ENCODE measurements at regions not wholly inside any gene's neighbourhood (a gene's known extent, or its start where the extent isn't known, plus 50 kb on each side); places are given as distances from the start of the nearest gene placed in this dataset.

- H4K20me1 ChIP-seq (ENCODE audit: insufficient read depth, low read length), result no peaks in the 10 kb centered on the region
- no peaks in the 10 kb centered on the region for H3K79me2 ChIP-seq (ENCODE audit: insufficient read depth, low read length)
- H3K4me1 Mint-ChIP-seq, result no peaks in the 10 kb centered on the region
- peaks cover 0 to 5% (median 3%) of the 10 kb centered on the region in 7 donors for H3K9me3 Mint-ChIP-seq
- no peaks in the 10 kb centered on the region for H3K36me3 ChIP-seq (replicated peaks in 1 of 2; ENCODE audit: control insufficient read depth in 1 of 2, insufficient read depth in 2 of 2, low read length in 2 of 2)
- no peak overlapping the region for H3K4me2 ChIP-seq (replicated peaks; ENCODE audit: extremely low read depth, low read length, poor library complexity, severe bottlenecking)
- H2AFZ ChIP-seq (ENCODE audit: insufficient read depth, low read depth, low read length, poor library complexity, severe bottlenecking), result no peak overlapping the region
- peaks cover 0 to 4% (median 2%) of the 10 kb centered on the region in 3 donors for H3K27me3 Mint-ChIP-seq (ENCODE audit: low read depth in 3 of 3)
- intact Hi-C loops (cut with micrococcal nuclease), result no loop called here
- no peaks in the 10 kb centered on the region for H3K27me3 ChIP-seq (ENCODE audit: control insufficient read depth in 2 of 2, insufficient read depth in 2 of 2, low read length in 2 of 2)
- H3K4me3 ChIP-seq (replicated peaks in 1 of 3; ENCODE audit: low read depth in 2 of 3, low read length in 3 of 3), result no peak overlapping the region
- H3K4me1 ChIP-seq (ENCODE audit: control insufficient read depth in 1 of 2, insufficient read depth in 2 of 2, low read length in 2 of 2), result no peaks in the 10 kb centered on the region
- 98% methylated on average over 5 of the region's 7 CpGs for WGBS (ENCODE audit: insufficient coverage)
- H3K27ac ChIP-seq (ENCODE audit: low read depth in 1 of 2, low read length in 2 of 2), result no peak overlapping the region
- H3K4me3 Mint-ChIP-seq, result no peak overlapping the region
- no peaks in the 10 kb centered on the region for H3K36me3 Mint-ChIP-seq
- H3K27ac Mint-ChIP-seq, result no peak overlapping the region
- TF ChIP-seq CTCF (IDR thresholded peaks at IDR 0.05), result no peak
- H3K9ac ChIP-seq (ENCODE audit: insufficient read depth, low read length, poor library complexity, severe bottlenecking), result no peak overlapping the region
- DNase-seq, result no peak
- no peaks in the 10 kb centered on the region for H3K9me3 ChIP-seq (replicated peaks in 1 of 2; ENCODE audit: control insufficient read depth in 1 of 2, insufficient read depth in 1 of 2, low read length in 2 of 2)
Measured at GRCh38 chr11:33574331-33574730, 126.3 kb downstream of the C11orf91 start.

GRCh38 chr11:33569333-33569732 is 131.3 kb downstream of the C11orf91 start:
- Histone ChIP-seq H3K9me3 (replicated peaks in 1 of 2; ENCODE audit: control insufficient read depth in 1 of 2, insufficient read depth in 1 of 2, low read length in 2 of 2) (no peaks in the 10 kb centered on the region), H3K4me3 (replicated peaks in 1 of 3; ENCODE audit: low read depth in 2 of 3, low read length in 3 of 3) (no peak overlapping the region), H3K36me3 (replicated peaks in 1 of 2; ENCODE audit: control insufficient read depth in 1 of 2, insufficient read depth in 2 of 2, low read length in 2 of 2) (no peaks in the 10 kb centered on the region), H3K79me2 (ENCODE audit: insufficient read depth, low read length) (no peaks in the 10 kb centered on the region), H3K9ac (ENCODE audit: insufficient read depth, low read length, poor library complexity, severe bottlenecking) (no peak overlapping the region), H3K27me3 (ENCODE audit: control insufficient read depth in 2 of 2, insufficient read depth in 2 of 2, low read length in 2 of 2) (no peaks in the 10 kb centered on the region), H3K4me2 (replicated peaks; ENCODE audit: extremely low read depth, low read length, poor library complexity, severe bottlenecking) (no peak overlapping the region), H4K20me1 (ENCODE audit: insufficient read depth, low read length) (no peaks in the 10 kb centered on the region), H3K27ac (ENCODE audit: low read depth in 1 of 2, low read length in 2 of 2) (no peak overlapping the region), H2AFZ (ENCODE audit: insufficient read depth, low read depth, low read length, poor library complexity, severe bottlenecking) (no peak overlapping the region), H3K4me1 (ENCODE audit: control insufficient read depth in 1 of 2, insufficient read depth in 2 of 2, low read length in 2 of 2) (no peaks in the 10 kb centered on the region)
- no CpG with 5 or more reads among the region's 4 CpGs for WGBS (ENCODE audit: insufficient coverage)
- Mint-ChIP-seq H3K27ac (no peak overlapping the region), H3K4me1 (no peaks in the 10 kb centered on the region), H3K27me3 (ENCODE audit: low read depth in 3 of 3) (peaks cover 6 to 9% (median 7%) of the 10 kb centered on the region in 3 donors), H3K9me3 (peaks cover 0 to 8% (median 3%) of the 10 kb centered on the region in 7 donors), H3K4me3 (no peak overlapping the region), H3K36me3 (no peaks in the 10 kb centered on the region)
- intact Hi-C loops (cut with micrococcal nuclease), result no loop called here
- no peak for DNase-seq
- TF ChIP-seq CTCF (IDR thresholded peaks at IDR 0.05), result no peak
